ENCODE measurements at regions not wholly inside any gene's neighbourhood (a gene's known extent, or its start where the extent isn't known, plus 50 kb on each side); places are given as distances from the start of the nearest gene placed in this dataset.

GRCh38 chr18:60554967-60555366 lies 182.4 kb upstream of the MC4R start:
- DNase-seq (ENCODE audit: low read depth): no peak

GRCh38 chr18:60555625-60556024 lies 183.1 kb upstream of the MC4R start:
- no peak for DNase-seq (ENCODE audit: low read depth)

GRCh38 chr18:60556326-60556725 lies 183.8 kb upstream of the MC4R start:
- no peak for DNase-seq (ENCODE audit: low read depth)

GRCh38 chr18:60560071-60560470 lies 187.5 kb upstream of the MC4R start:
- DNase-seq (ENCODE audit: low read depth): no peak

GRCh38 chr18:60563082-60563481 lies 190.5 kb upstream of the MC4R start:
- no peak for DNase-seq (ENCODE audit: low read depth)

- no peak for DNase-seq (ENCODE audit: low read depth)
These were observed 195.6 kb upstream of the MC4R start for GRCh38 chr18:60568220-60568619.

GRCh38 chr18:60570172-60570571 lies 197.6 kb upstream of the MC4R start:
- no peak for DNase-seq (ENCODE audit: low read depth)

- no peak for DNase-seq (ENCODE audit: low read depth)
These were observed 204.9 kb upstream of the MC4R start for GRCh38 chr18:60577457-60577856.

- DNase-seq (ENCODE audit: low read depth): no peak
These were observed 213.1 kb upstream of the MC4R start for GRCh38 chr18:60585670-60586069.

GRCh38 chr18:60593249-60593648 lies 220.7 kb upstream of the MC4R start:
- DNase-seq (ENCODE audit: low read depth): no peak

- no peak for DNase-seq (ENCODE audit: low read depth)
These were observed 224.4 kb upstream of the MC4R start for GRCh38 chr18:60596928-60597327.

- no peak for DNase-seq (ENCODE audit: low read depth)
These were observed 226.7 kb upstream of the MC4R start for GRCh38 chr18:60599267-60599666.

- DNase-seq (ENCODE audit: low read depth): no peak
These were observed 227.4 kb upstream of the MC4R start for GRCh38 chr18:60599995-60600394.

GRCh38 chr18:60601249-60601648 lies 228.7 kb upstream of the MC4R start:
- DNase-seq (ENCODE audit: low read depth): no peak

- DNase-seq (ENCODE audit: low read depth): no peak
These were observed 250.8 kb upstream of the MC4R start for GRCh38 chr18:60623331-60623730.

GRCh38 chr18:60624207-60624606 lies 251.6 kb upstream of the MC4R start:
- no peak for DNase-seq (ENCODE audit: low read depth)

GRCh38 chr18:60639836-60640235 lies 267.3 kb upstream of the MC4R start:
- DNase-seq (ENCODE audit: low read depth): no peak

- DNase-seq (ENCODE audit: low read depth): no peak
These were observed 270.4 kb upstream of the MC4R start for GRCh38 chr18:60643009-60643408.

- no peak for DNase-seq (ENCODE audit: low read depth)
These were observed 274.1 kb upstream of the MC4R start for GRCh38 chr18:60646725-60647124.

GRCh38 chr18:60649107-60649506 lies 276.5 kb upstream of the MC4R start:
- no peak for DNase-seq (ENCODE audit: low read depth)

- no peak for DNase-seq (ENCODE audit: low read depth)
These were observed 277.4 kb upstream of the MC4R start for GRCh38 chr18:60649842-60650536.

GRCh38 chr18:60654298-60654697 lies 281.7 kb upstream of the MC4R start:
- no peak for DNase-seq (ENCODE audit: low read depth)

- no peak for DNase-seq (ENCODE audit: low read depth)
These were observed 284.0 kb upstream of the MC4R start for GRCh38 chr18:60656553-60656952.

- no peak for DNase-seq (ENCODE audit: low read depth)
These were observed 289.9 kb upstream of the MC4R start for GRCh38 chr18:60662491-60662890.
